SK-N-SH (cell line): ENCODE measurements at regions not wholly inside any gene's neighbourhood (a gene's known extent, or its start where the extent isn't known, plus 50 kb on each side); places are given as distances from the start of the nearest gene placed in this dataset.

Experiments used
- EP300 ChIP-seq, 2 experiments: IDR thresholded peaks; 2 replicates each; pipeline versions ENCODE4 v1.4.0 to v1.6.1; 2012; ENCODE audit warnings: borderline replicate concordance in 1 of 2, low read depth in 1 of 2, low read length in 1 of 2
- FOXM1 ChIP-seq: IDR thresholded peaks from 2 replicates; pipeline ENCODE4 v1.4.0; 2012; ENCODE audit warnings: low read depth, mild to moderate bottlenecking

- TF ChIP-seq EP300 (IDR thresholded peaks at IDR 0.05; ENCODE audit: borderline replicate concordance in 1 of 2, low read depth in 1 of 2, low read length in 1 of 2) (no peak), FOXM1 (no peak)
These were observed 91.4 kb upstream of the HSF2 start for GRCh38 chr6:122308074-122308473.
